Liver (tissue), 3 donors: ENCODE measurements at regions not wholly inside any gene's neighbourhood (a gene's known extent, or its start where the extent isn't known, plus 50 kb on each side); places are given as distances from the start of the nearest gene placed in this dataset.

Source experiments
- EGR1 ChIP-seq, 2 donors: IDR thresholded peaks; 2 replicates each; pipeline ENCODE4 v1.6.1; 2016 to 2018; ENCODE audit warnings: antibody characterized with exemption in 2 of 2, low read depth in 2 of 2
- FOXA2 ChIP-seq: IDR thresholded peaks from 2 replicates; pipeline ENCODE4 v1.6.1; 2016; ENCODE audit warnings: antibody characterized with exemption
- HNF4A ChIP-seq, 2 donors: conservative IDR thresholded peaks; 2 replicates each; pipeline ENCODE4 v1.6.1; 2016; ENCODE audit warnings: antibody characterized with exemption in 2 of 2, mild to moderate bottlenecking in 2 of 2
- HNF4G ChIP-seq: IDR thresholded peaks from 2 replicates; pipeline ENCODE4 v1.6.1; 2016; ENCODE audit warnings: antibody characterized with exemption
- JUND ChIP-seq, 2 donors: IDR thresholded peaks; 2 replicates each; pipeline ENCODE4 v1.6.1; 2016; ENCODE audit warnings: antibody characterized with exemption in 2 of 2
- NR2F2 ChIP-seq: IDR thresholded peaks from 2 replicates; pipeline ENCODE4 v1.6.1; 2016; ENCODE audit warnings: antibody characterized with exemption
- RAD21 ChIP-seq, 2 donors: IDR thresholded peaks; 2 replicates each; pipeline ENCODE4 v1.6.1; 2016; ENCODE audit warnings: antibody characterized with exemption in 2 of 2, mild to moderate bottlenecking in 2 of 2
- TAF1 ChIP-seq: conservative IDR thresholded peaks from 2 replicates; pipeline ENCODE4 v1.6.1; 2016; ENCODE audit warnings: antibody characterized with exemption, mild to moderate bottlenecking
- YY1 ChIP-seq: IDR thresholded peaks from 2 replicates; pipeline ENCODE4 v1.6.1; 2016; ENCODE audit warnings: antibody characterized with exemption, mild to moderate bottlenecking
- TF ChIP-seq, protein P1 (sequence below): fragments of 150-350 bp; IDR thresholded peaks from 2 replicates; pipeline ENCODE4 v1.5.1; 2017; ENCODE audit warnings: improper control_type of control experiment, low read depth, low read length; ENCODE audit not compliant: missing input control
- TF ChIP-seq, protein P2 (sequence below): IDR thresholded peaks from 2 replicates; pipeline ENCODE4 v1.6.1; 2016; ENCODE audit warnings: antibody characterized with exemption
- TF ChIP-seq, protein P3 (sequence below): IDR thresholded peaks from 2 replicates; pipeline ENCODE4 v1.6.1; 2016; ENCODE audit warnings: antibody characterized with exemption, mild to moderate bottlenecking
- TF ChIP-seq, protein P4 (sequence below): IDR thresholded peaks from 2 replicates; pipeline ENCODE4 v1.6.1; 2016; ENCODE audit warnings: antibody characterized with exemption
- TF ChIP-seq, protein P5 (sequence below): IDR thresholded peaks from 2 replicates; pipeline ENCODE4 v1.6.1; 2016; ENCODE audit warnings: antibody characterized with exemption
- donor health status: healthy.
- donor health status: healthy.

- no peak for TF ChIP-seq JUND (IDR thresholded peaks at IDR 0.05)
- no peak for TF ChIP-seq TAF1
- TF ChIP-seq, protein P1, sequence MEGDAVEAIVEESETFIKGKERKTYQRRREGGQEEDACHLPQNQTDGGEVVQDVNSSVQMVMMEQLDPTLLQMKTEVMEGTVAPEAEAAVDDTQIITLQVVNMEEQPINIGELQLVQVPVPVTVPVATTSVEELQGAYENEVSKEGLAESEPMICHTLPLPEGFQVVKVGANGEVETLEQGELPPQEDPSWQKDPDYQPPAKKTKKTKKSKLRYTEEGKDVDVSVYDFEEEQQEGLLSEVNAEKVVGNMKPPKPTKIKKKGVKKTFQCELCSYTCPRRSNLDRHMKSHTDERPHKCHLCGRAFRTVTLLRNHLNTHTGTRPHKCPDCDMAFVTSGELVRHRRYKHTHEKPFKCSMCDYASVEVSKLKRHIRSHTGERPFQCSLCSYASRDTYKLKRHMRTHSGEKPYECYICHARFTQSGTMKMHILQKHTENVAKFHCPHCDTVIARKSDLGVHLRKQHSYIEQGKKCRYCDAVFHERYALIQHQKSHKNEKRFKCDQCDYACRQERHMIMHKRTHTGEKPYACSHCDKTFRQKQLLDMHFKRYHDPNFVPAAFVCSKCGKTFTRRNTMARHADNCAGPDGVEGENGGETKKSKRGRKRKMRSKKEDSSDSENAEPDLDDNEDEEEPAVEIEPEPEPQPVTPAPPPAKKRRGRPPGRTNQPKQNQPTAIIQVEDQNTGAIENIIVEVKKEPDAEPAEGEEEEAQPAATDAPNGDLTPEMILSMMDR, result no peak
- no peak for TF ChIP-seq EGR1 (IDR thresholded peaks at IDR 0.05; ENCODE audit: low read depth in 2 of 2)
- TF ChIP-seq, protein P2, sequence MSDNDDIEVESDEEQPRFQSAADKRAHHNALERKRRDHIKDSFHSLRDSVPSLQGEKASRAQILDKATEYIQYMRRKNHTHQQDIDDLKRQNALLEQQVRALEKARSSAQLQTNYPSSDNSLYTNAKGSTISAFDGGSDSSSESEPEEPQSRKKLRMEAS, result no peak
- TF ChIP-seq, protein P3, sequence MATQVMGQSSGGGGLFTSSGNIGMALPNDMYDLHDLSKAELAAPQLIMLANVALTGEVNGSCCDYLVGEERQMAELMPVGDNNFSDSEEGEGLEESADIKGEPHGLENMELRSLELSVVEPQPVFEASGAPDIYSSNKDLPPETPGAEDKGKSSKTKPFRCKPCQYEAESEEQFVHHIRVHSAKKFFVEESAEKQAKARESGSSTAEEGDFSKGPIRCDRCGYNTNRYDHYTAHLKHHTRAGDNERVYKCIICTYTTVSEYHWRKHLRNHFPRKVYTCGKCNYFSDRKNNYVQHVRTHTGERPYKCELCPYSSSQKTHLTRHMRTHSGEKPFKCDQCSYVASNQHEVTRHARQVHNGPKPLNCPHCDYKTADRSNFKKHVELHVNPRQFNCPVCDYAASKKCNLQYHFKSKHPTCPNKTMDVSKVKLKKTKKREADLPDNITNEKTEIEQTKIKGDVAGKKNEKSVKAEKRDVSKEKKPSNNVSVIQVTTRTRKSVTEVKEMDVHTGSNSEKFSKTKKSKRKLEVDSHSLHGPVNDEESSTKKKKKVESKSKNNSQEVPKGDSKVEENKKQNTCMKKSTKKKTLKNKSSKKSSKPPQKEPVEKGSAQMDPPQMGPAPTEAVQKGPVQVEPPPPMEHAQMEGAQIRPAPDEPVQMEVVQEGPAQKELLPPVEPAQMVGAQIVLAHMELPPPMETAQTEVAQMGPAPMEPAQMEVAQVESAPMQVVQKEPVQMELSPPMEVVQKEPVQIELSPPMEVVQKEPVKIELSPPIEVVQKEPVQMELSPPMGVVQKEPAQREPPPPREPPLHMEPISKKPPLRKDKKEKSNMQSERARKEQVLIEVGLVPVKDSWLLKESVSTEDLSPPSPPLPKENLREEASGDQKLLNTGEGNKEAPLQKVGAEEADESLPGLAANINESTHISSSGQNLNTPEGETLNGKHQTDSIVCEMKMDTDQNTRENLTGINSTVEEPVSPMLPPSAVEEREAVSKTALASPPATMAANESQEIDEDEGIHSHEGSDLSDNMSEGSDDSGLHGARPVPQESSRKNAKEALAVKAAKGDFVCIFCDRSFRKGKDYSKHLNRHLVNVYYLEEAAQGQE, result no peak
- TF ChIP-seq RAD21 (IDR thresholded peaks at IDR 0.05), result no peak
- TF ChIP-seq HNF4G, result no peak
- TF ChIP-seq HNF4A (conservative IDR thresholded peaks at IDR 0.05), result no peak
- TF ChIP-seq, protein P4, sequence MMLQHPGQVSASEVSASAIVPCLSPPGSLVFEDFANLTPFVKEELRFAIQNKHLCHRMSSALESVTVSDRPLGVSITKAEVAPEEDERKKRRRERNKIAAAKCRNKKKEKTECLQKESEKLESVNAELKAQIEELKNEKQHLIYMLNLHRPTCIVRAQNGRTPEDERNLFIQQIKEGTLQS, result no peak
- no peak for TF ChIP-seq YY1
- TF ChIP-seq, protein P5, sequence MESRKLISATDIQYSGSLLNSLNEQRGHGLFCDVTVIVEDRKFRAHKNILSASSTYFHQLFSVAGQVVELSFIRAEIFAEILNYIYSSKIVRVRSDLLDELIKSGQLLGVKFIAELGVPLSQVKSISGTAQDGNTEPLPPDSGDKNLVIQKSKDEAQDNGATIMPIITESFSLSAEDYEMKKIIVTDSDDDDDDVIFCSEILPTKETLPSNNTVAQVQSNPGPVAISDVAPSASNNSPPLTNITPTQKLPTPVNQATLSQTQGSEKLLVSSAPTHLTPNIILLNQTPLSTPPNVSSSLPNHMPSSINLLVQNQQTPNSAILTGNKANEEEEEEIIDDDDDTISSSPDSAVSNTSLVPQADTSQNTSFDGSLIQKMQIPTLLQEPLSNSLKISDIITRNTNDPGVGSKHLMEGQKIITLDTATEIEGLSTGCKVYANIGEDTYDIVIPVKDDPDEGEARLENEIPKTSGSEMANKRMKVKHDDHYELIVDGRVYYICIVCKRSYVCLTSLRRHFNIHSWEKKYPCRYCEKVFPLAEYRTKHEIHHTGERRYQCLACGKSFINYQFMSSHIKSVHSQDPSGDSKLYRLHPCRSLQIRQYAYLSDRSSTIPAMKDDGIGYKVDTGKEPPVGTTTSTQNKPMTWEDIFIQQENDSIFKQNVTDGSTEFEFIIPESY, result no peak
- no peak for TF ChIP-seq NR2F2
- TF ChIP-seq FOXA2, result no peak
Observed at GRCh38 chr2:111712940-111713515, 171.0 kb downstream of the ANAPC1 start.
